Type B pancreatic cell (in vitro differentiated cells): ENCODE measurements at regions not wholly inside any gene's neighbourhood (a gene's known extent, or its start where the extent isn't known, plus 50 kb on each side); places are given as distances from the start of the nearest gene placed in this dataset.

Experiments
- DNase-seq: peaks from one replicate; pipeline ENCODE4 v3.0.0; 2021; ENCODE audit warnings: mixed read lengths; ENCODE audit not compliant: unreplicated experiment; ENCODE audit errors: extremely low spot score
- H3K27ac Mint-ChIP-seq: 2 replicates; pipeline ENCODE4 v1.8.0; 2021; ENCODE audit warnings: mild to moderate bottlenecking, mixed read lengths
- H3K27me3 Mint-ChIP-seq: 2 replicates; pipeline ENCODE4 v1.8.0; 2021; ENCODE audit warnings: mixed read lengths
- H3K36me3 Mint-ChIP-seq: 2 replicates; pipeline ENCODE4 v1.8.0; 2021; ENCODE audit warnings: mixed read lengths
- H3K4me1 Mint-ChIP-seq: one replicate; pipeline ENCODE4 v1.8.0; 2021; ENCODE audit warnings: mixed read lengths; ENCODE audit not compliant: unreplicated experiment
- H3K4me3 Mint-ChIP-seq: 2 replicates; pipeline ENCODE4 v1.8.0; 2021; ENCODE audit warnings: mild to moderate bottlenecking, mixed read lengths
- H3K9me3 Mint-ChIP-seq: 2 replicates; pipeline ENCODE4 v1.8.0; 2021; ENCODE audit warnings: mixed read lengths
- TF ChIP-seq, protein P1 (sequence below): fragments of 200-600 bp; sonication (generic); conservative IDR thresholded peaks from 2 replicates; pipeline ENCODE4 v1.5.0; 2021; ENCODE audit warnings: antibody characterized with exemption, mild to moderate bottlenecking

DNA sequence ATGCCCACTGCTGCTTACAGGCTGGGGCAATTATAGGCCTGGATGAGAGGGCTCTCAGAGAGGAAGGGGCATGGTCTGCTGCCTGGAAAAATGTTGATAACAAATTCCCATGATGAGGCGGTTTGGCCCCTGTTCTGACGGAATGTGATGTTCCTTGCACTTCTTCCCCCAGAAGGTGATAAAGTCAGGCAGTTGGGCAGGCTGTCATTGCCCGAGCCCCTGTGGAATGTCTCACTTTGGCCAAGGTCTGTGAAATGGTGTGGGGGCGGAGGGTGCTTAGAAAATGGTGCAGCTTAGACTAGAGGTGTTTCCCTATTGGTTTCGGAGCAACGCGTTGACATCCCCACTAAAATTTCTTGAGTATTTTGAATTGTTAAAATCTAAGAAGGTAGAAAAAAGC is 1360.0 kb downstream of the AACS start:
- Mint-ChIP-seq H3K27ac (no peak overlapping the region), H3K27me3 (peaks cover 14% of the 10 kb centered on the region), H3K4me3 (no peak overlapping the region), H3K9me3 (peaks cover 4% of the 10 kb centered on the region), H3K4me1 (peaks cover 7% of the 10 kb centered on the region), H3K36me3 (no peaks in the 10 kb centered on the region)
- no peak for DNase-seq
- TF ChIP-seq, protein P1, sequence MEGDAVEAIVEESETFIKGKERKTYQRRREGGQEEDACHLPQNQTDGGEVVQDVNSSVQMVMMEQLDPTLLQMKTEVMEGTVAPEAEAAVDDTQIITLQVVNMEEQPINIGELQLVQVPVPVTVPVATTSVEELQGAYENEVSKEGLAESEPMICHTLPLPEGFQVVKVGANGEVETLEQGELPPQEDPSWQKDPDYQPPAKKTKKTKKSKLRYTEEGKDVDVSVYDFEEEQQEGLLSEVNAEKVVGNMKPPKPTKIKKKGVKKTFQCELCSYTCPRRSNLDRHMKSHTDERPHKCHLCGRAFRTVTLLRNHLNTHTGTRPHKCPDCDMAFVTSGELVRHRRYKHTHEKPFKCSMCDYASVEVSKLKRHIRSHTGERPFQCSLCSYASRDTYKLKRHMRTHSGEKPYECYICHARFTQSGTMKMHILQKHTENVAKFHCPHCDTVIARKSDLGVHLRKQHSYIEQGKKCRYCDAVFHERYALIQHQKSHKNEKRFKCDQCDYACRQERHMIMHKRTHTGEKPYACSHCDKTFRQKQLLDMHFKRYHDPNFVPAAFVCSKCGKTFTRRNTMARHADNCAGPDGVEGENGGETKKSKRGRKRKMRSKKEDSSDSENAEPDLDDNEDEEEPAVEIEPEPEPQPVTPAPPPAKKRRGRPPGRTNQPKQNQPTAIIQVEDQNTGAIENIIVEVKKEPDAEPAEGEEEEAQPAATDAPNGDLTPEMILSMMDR, result no peak

DNA sequence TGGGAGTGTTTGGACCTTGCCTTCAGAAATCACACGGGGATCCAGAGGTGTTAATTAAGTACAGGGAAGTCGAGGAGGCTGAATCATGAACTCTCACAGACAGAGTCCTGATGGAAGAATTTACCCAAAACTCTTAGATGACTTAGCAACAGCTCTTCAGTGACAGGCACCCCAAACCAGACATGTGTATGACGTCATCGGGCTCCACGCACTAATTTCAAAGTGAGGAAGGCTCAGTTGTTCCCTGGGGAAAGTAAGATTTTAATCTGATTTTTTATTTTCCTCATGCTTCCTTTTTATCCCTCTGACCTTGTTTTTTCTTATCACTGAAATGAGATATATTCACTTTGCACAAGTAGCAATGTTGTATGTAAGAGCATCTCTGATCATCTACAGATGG is 1363.5 kb downstream of the AACS start:
- peaks cover 4% of the 10 kb centered on the region for H3K9me3 Mint-ChIP-seq

DNA sequence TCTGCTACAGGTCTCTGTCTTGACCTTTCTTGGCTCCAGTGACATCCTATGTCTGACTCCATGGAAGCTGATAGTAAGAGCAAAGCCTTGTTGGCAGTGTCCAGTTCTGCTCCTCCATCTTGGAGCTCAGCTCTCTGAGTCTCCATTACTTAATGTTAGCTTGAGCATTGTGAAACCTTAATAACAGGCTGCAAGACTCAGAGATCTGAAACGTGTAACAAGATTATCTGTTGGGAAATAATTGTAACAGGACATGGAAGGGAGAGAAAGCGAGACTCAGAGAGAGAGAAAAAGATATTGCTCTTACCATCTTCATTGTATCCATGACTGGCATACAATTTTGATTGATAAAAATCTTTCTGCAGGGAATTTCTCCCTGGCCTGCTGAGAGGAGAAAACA is 1365.7 kb downstream of the AACS start:
- no peaks in the 10 kb centered on the region for H3K4me1 Mint-ChIP-seq

More for the DNA sequence above, 1363.5 kb downstream of the AACS start:
- Mint-ChIP-seq H3K27me3 (peaks cover 11% of the 10 kb centered on the region), H3K36me3 (no peaks in the 10 kb centered on the region), H3K27ac (no peak overlapping the region), H3K4me1 (peaks cover 7% of the 10 kb centered on the region), H3K4me3 (no peak overlapping the region)
- TF ChIP-seq, protein P1, result no peak
- no peak for DNase-seq

DNA sequence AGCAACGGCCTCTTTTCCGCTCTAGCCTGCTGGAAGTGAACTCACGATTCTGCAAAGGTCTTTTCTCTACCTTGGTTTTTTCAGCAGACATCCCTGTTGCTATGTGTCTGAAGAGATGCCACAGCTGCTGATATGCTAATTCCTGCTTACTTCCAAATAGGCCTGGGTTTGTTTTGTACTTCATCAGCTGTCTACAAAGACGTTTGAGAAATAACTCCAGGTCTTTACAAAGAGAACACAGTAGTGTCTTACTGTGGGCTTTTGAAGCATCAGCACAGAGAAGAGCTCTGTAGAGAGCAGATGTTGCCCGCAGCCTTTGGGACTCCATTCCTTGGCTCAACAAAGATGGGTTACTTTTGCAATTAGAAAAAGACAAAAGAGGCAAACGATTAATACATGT is 1366.5 kb downstream of the AACS start:
- peaks cover 11% of the 10 kb centered on the region for H3K27me3 Mint-ChIP-seq
- no peak overlapping the region for H3K4me3 Mint-ChIP-seq
- H3K4me1 Mint-ChIP-seq, result no peaks in the 10 kb centered on the region
- TF ChIP-seq, protein P1, result no peak
- peaks cover 4% of the 10 kb centered on the region for H3K9me3 Mint-ChIP-seq
- DNase-seq, result no peak
- no peaks in the 10 kb centered on the region for H3K36me3 Mint-ChIP-seq
- no peak overlapping the region for H3K27ac Mint-ChIP-seq

More for the DNA sequence above, 1365.7 kb downstream of the AACS start:
- Mint-ChIP-seq H3K9me3 (peaks cover 4% of the 10 kb centered on the region), H3K27ac (no peak overlapping the region), H3K4me3 (no peak overlapping the region), H3K27me3 (peaks cover 11% of the 10 kb centered on the region), H3K36me3 (no peaks in the 10 kb centered on the region)
- no peak for DNase-seq
- TF ChIP-seq, protein P1, result no peak

DNA sequence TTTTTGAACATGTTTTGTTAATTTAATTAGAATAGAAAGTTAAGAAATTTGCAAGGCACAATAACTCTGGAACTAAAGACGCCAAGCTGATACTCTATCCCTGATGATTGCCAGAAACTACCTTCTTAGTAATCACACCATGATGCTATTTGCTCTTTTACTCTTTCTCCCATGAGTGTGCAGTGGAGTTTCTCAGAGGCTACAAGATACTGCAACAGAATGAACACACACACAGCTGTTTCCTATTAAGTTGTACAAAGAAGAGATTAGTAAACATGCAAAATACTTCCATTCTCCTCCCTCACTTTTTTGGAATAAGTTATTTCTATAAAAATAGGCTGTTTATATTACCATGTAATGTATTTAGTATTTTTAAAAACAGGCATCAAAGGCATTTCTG is 1367.5 kb downstream of the AACS start:
- Mint-ChIP-seq H3K27me3 (peaks cover 7% of the 10 kb centered on the region), H3K36me3 (no peaks in the 10 kb centered on the region), H3K4me3 (no peak overlapping the region), H3K27ac (no peak overlapping the region), H3K4me1 (no peaks in the 10 kb centered on the region), H3K9me3 (peaks cover 4% of the 10 kb centered on the region)
- no peak for DNase-seq
- TF ChIP-seq, protein P1, result no peak

DNA sequence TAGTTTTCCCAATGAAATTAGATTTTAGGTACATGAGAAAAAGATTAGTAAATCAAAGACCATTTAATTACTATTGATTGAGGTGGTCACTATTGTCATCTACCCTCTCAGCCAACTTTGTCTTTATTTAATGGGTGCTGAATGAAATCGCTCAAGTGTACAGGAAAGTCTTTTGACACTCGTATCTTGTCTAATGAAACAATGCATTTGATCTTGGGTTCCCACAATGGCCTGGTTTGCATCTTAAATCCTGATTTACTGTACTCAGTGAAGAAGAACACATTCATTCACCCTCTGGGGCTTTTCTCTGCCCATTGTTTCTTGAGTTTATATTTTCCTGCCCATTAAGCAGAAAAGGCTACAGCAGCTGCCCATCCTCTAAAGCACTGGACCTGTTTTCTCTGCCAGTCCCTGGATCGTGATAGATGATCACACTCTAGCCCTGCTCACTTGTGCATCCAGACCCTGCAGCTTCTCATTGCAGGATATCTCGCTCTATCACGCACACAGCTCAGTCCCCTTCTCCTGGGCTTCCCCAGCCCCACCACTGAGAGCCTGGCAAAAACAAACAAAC is 1369.3 kb downstream of the AACS start:
- no peaks in the 10 kb centered on the region for H3K27me3 Mint-ChIP-seq
- no peak overlapping the region for H3K27ac Mint-ChIP-seq
- peaks cover 3% of the 10 kb centered on the region for H3K9me3 Mint-ChIP-seq

More for the DNA sequence above, 1369.3 kb downstream of the AACS start:
- Mint-ChIP-seq H3K4me1 (no peaks in the 10 kb centered on the region), H3K36me3 (no peaks in the 10 kb centered on the region), H3K4me3 (no peak overlapping the region)
- no peak for DNase-seq
- TF ChIP-seq, protein P1, result no peak
